ENCODE measurements at regions not wholly inside any gene's neighbourhood (a gene's known extent, or its start where the extent isn't known, plus 50 kb on each side); places are given as distances from the start of the nearest gene placed in this dataset.

GRCh38 chr2:16774091-16774490 lies 108.5 kb upstream of the CYRIA start:
- TF ChIP-seq POLR2A (IDR thresholded peaks at IDR 0.05): no peak
- no peak for TF ChIP-seq CTCF (IDR thresholded peaks at IDR 0.05)
- TF ChIP-seq POLR2AphosphoS5 (IDR thresholded peaks at IDR 0.05): no peak

Data from prostate gland (tissue), 2 donors.